K562 (cell line): ENCODE measurements at regions not wholly inside any gene's neighbourhood (a gene's known extent, or its start where the extent isn't known, plus 50 kb on each side); places are given as distances from the start of the nearest gene placed in this dataset.
A peak's percentile ranks its signal among the peaks of the same experiment; 100 is the strongest.

ENCODE experiments used
- ATAC-seq: fragments of 200-7000 bp; cut with Tn5 transposase; 3 replicates; pipeline ENCODE4 v1.9.1; 2020; ENCODE audit warnings: moderate library complexity
- BruUV-seq: library from RNA; stranded (reverse); fragments of 400-500 nt; replicated peaks from 2 replicates; lab custom pipeline; 2021; lab: Mats Ljungman, UMichigan
- CTCF ChIA-PET: fragments of 300-600 bp; formaldehyde crosslinking; extraction: SDS; loops from one replicate; lab custom pipeline; 2021; ENCODE audit warnings: low intra/inter-chr PET ratio; lab: Yijun Ruan, JAX
- POLR2A ChIA-PET: fragments of 300-600, 350-650 bp; sonication (Branson Sonifier 250); formaldehyde crosslinking; extraction: SDS; loops from one replicate; lab custom pipeline; 2021; ENCODE audit warnings: antibody characterized with exemption, inconsistent platforms; lab: Yijun Ruan, JAX
- DNase-seq, 4 experiments: peaks; one replicate each; pipeline versions ENCODE4 v3.0.0 to v3.0.0-alpha.2; 2011 to 2018; ENCODE audit warnings: low spot score in 3 of 4, mixed read lengths in 3 of 4; ENCODE audit errors: extremely low read depth in 1 of 4
- FAIRE-seq: peaks from 2 replicates; lab custom pipeline; 2011; peaks lifted over from hg19 to GRCh38; lab: Jason Lieb, UNC
- H2AFZ ChIP-seq: 2 replicates; pipeline ENCODE4 v1.6.0; 2011; ENCODE audit warnings: low read depth, low read length, control low read depth, inconsistent platforms
- H3K27ac ChIP-seq: fragments of 200-600 bp; 3 replicates; pipeline ENCODE4 v1.8.0; 2011; ENCODE audit warnings: low read depth, mild to moderate bottlenecking, control low read depth, inconsistent platforms, low read length, moderate library complexity, mixed read lengths; ENCODE audit errors: extremely low read depth
- H3K27me3 ChIP-seq, 2 experiments: fragments of 300-600 bp in 1 of 2; 2 replicates in 1 of 2; 3 replicates in 1 of 2; pipeline versions ENCODE4 v1.6.0 to v1.8.0; 2011; ENCODE audit warnings: inconsistent platforms in 2 of 2, low read length in 2 of 2, mild to moderate bottlenecking in 1 of 2, mixed read lengths in 1 of 2, moderate library complexity in 1 of 2; ENCODE audit not compliant: control insufficient read depth in 2 of 2, insufficient read depth in 2 of 2
- H3K36me3 ChIP-seq: fragments of 300-600 bp; 3 replicates; pipeline ENCODE4 v1.8.0; 2011; ENCODE audit warnings: mild to moderate bottlenecking, low read length, inconsistent platforms; ENCODE audit not compliant: control insufficient read depth, insufficient read depth
- H3K4me1 ChIP-seq, 2 experiments: fragments of 200-600 bp in 1 of 2; replicated peaks in 1 of 2; 2 replicates in 1 of 2; 3 replicates in 1 of 2; pipeline versions ENCODE4 v1.5.1 to v1.8.0; 2011; ENCODE audit warnings: inconsistent platforms in 2 of 2, low read length in 2 of 2, mild to moderate bottlenecking in 1 of 2, mixed read lengths in 1 of 2, moderate library complexity in 1 of 2; ENCODE audit not compliant: control insufficient read depth in 2 of 2, insufficient read depth in 2 of 2
- H3K4me2 ChIP-seq: 2 replicates; pipeline ENCODE4 v1.6.1; 2011; ENCODE audit warnings: low read length, control low read depth, inconsistent platforms, mixed read lengths; ENCODE audit not compliant: insufficient read depth
- H3K4me3 ChIP-seq: fragments of 200-600 bp; sonication (generic), shearing (Covaris generic); 2 replicates; pipeline ENCODE4 v1.5.1; 2016; ENCODE audit warnings: control low read depth, inconsistent platforms
- H3K79me2 ChIP-seq: fragments of 200-600 bp; 3 replicates; pipeline ENCODE4 v1.8.0; 2011; ENCODE audit warnings: low read length, inconsistent platforms; ENCODE audit not compliant: control insufficient read depth, insufficient read depth
- H3K9ac ChIP-seq, 2 experiments: 2 replicates each; pipeline versions ENCODE4 v1.6.0 to v1.6.1; 2011; ENCODE audit warnings: low read depth in 2 of 2, low read length in 2 of 2, control low read depth in 1 of 2, inconsistent platforms in 1 of 2, mild to moderate bottlenecking in 1 of 2, mixed read lengths in 1 of 2; ENCODE audit not compliant: insufficient read depth in 1 of 2
- H3K9me1 ChIP-seq: one replicate; pipeline ENCODE4 v1.6.0; 2011; ENCODE audit warnings: inconsistent platforms, mild to moderate bottlenecking, low read length, moderate library complexity; ENCODE audit not compliant: control insufficient read depth, insufficient read depth
- H3K9me3 ChIP-seq: replicated peaks from 2 replicates; pipeline ENCODE4 v1.5.1; 2011; ENCODE audit warnings: low read depth, low read length, inconsistent platforms; ENCODE audit not compliant: control insufficient read depth, insufficient read depth
- H4K20me1 ChIP-seq: replicated peaks from 2 replicates; pipeline ENCODE4 v1.6.1; 2011; ENCODE audit warnings: low read length, inconsistent platforms, mixed read lengths; ENCODE audit not compliant: control insufficient read depth, insufficient read depth
- C11orf30 ChIP-seq: fragments of 450-650 bp; IDR thresholded peaks from 2 replicates; pipeline ENCODE4 v1.6.1; 2016; ENCODE audit warnings: low read depth, mild to moderate bottlenecking
- CREBBP ChIP-seq: IDR thresholded peaks from one replicate; pipeline ENCODE4 v1.6.1; 2012; ENCODE audit warnings: low read depth, mild to moderate bottlenecking, control low read depth, inconsistent platforms, low read length
- DMBX1 ChIP-seq: fragments of 250-450 bp; sonication (Bioruptor Pico); IDR thresholded peaks from 2 replicates; pipeline ENCODE4 v1.8.0; 2022; ENCODE audit warnings: inconsistent platforms, mild to moderate bottlenecking, moderate library complexity, borderline replicate concordance
- DNMT1 ChIP-seq: fragments of 450-650 bp; IDR thresholded peaks from 2 replicates; pipeline ENCODE4 v1.6.1; 2016; ENCODE audit warnings: antibody characterized with exemption, mild to moderate bottlenecking
- ELF2 ChIP-seq: fragments of 250-450 bp; sonication (Bioruptor Pico); IDR thresholded peaks from 2 replicates; pipeline ENCODE4 v1.5.0; 2021; ENCODE audit warnings: mild to moderate bottlenecking
- ESRRB ChIP-seq: fragments of 250-450 bp; sonication (Bioruptor Pico); IDR thresholded peaks from 2 replicates; pipeline ENCODE4 v1.5.0; 2020; ENCODE audit warnings: mild to moderate bottlenecking, moderate library complexity, borderline replicate concordance
- HLTF ChIP-seq: fragments of 450-650 bp; IDR thresholded peaks from 2 replicates; pipeline ENCODE4 v1.6.1; 2016
- HNRNPK ChIP-seq: fragments of 200-400 bp; formaldehyde crosslinking; IDR thresholded peaks from one replicate; pipeline ENCODE4 v1.6.1; 2018; ENCODE audit warnings: mild to moderate bottlenecking, low read depth, low read length; ENCODE audit not compliant: poor library complexity, severe bottlenecking
- MCM5 ChIP-seq: fragments of 450-650 bp; IDR thresholded peaks from 2 replicates; pipeline ENCODE4 v1.6.1; 2016; ENCODE audit warnings: low read depth
- MTF1 ChIP-seq: fragments of 250-450 bp; sonication (Bioruptor Pico); IDR thresholded peaks from 2 replicates; pipeline ENCODE4 v1.9.0; 2021; ENCODE audit warnings: moderate library complexity, mild to moderate bottlenecking, inconsistent platforms, borderline replicate concordance
- NCOA6 ChIP-seq: fragments of 450-650 bp; IDR thresholded peaks from 2 replicates; pipeline ENCODE4 v1.6.1; 2017; ENCODE audit warnings: mild to moderate bottlenecking
- SIN3A ChIP-seq, 2 experiments: fragments of 150-350 bp in 1 of 2; IDR thresholded peaks; 2 replicates each; pipeline ENCODE4 v1.6.1; 2011 to 2016; ENCODE audit warnings: borderline replicate concordance in 2 of 2, low read depth in 2 of 2, low read length in 2 of 2, mild to moderate bottlenecking in 2 of 2, moderate library complexity in 2 of 2; ENCODE audit not compliant: control insufficient read depth in 1 of 2
- STAT6 ChIP-seq: sonication (generic); formaldehyde crosslinking; IDR thresholded peaks from 2 replicates; pipeline ENCODE4 v1.8.1; 2023; ENCODE audit warnings: mild to moderate bottlenecking, missing genetic modification reagents
- TBL1XR1 ChIP-seq, 2 experiments: IDR thresholded peaks; 2 replicates each; pipeline ENCODE4 v1.6.1; 2012; ENCODE audit warnings: improper control_type of control experiment in 2 of 2, low read length in 2 of 2, mild to moderate bottlenecking in 1 of 2
- TFE3 ChIP-seq: fragments of 450-650 bp; formaldehyde crosslinking; IDR thresholded peaks from 2 replicates; pipeline ENCODE4 v1.4.0; 2020; ENCODE audit warnings: mild to moderate bottlenecking, mixed read lengths
- ZNF197 ChIP-seq: fragments of 200-800 bp; sonication (Bioruptor generic); IDR thresholded peaks from 2 replicates; pipeline ENCODE4 v1.6.1; 2016; ENCODE audit warnings: low read depth, missing genetic modification characterization, missing compliant biosample characterization
- ZNF316 ChIP-seq: fragments of 450-650 bp; IDR thresholded peaks from 2 replicates; pipeline ENCODE4 v1.6.1; 2016
- ZNF384 ChIP-seq: IDR thresholded peaks from 2 replicates; pipeline ENCODE4 v1.6.1; 2012; ENCODE audit warnings: low read depth, low read length, improper control_type of control experiment
- WGBS: fragments of 100-300 bp; shearing (Covaris generic); methylation state at CpG from one replicate; pipeline ENCODE4 v1.1.6; 2016; ENCODE audit warnings: low coverage, mixed read lengths; ENCODE audit not compliant: insufficient coverage; ENCODE audit errors: missing lambda C conversion rate; 5-methylcytosine and 5-hydroxymethylcytosine counted together
- in situ Hi-C: fragments of 300-500 bp; cut with MboI; formaldehyde crosslinking; loops from 4 replicates; pipeline ENCODE4 v1.15.0; 2018; ENCODE audit warnings: inconsistent platforms, mixed read lengths
- intact Hi-C: fragments of 100-400 bp; cut with micrococcal nuclease; formaldehyde crosslinking; loops from 2 replicates; pipeline ENCODE4 v1.14.2; 2022

- CTCF ChIA-PET, result no interaction called here
- no peak for DNase-seq
- ATAC-seq, result peak; percentile 57
- TF ChIP-seq ZNF316 (peak; percentile 68; the same call in 1 of the 2 replicates), DMBX1 (CRISPR knock-in tag) (no peak), ZNF197 (CRISPR knock-in tag) (no peak), MTF1 (CRISPR knock-in tag) (no peak), MCM5 (no peak), HNRNPK (no peak), HLTF (no peak), ELF2 (CRISPR knock-in tag) (no peak), SIN3A (IDR thresholded peaks at IDR 0.05; ENCODE audit: borderline replicate concordance in 2 of 2, control insufficient read depth in 1 of 2, low read depth in 2 of 2, low read length in 2 of 2) (no peak), ZNF384 (no peak), C11orf30 (peak; percentile 24; the same call in 1 of the 2 replicates), TBL1XR1 (IDR thresholded peaks at IDR 0.05; ENCODE audit: low read length in 2 of 2) (no peak), STAT6 (no peak), DNMT1 (no peak), ESRRB (no peak), TFE3 (CRISPR knock-in tag) (no peak), NCOA6 (no peak), CREBBP (no peak)
- intact Hi-C loops, result no loop called here
- in situ Hi-C loops, result no loop called here
- POLR2A ChIA-PET, result no interaction called here
- Histone ChIP-seq H3K9me1 (no peaks in the 10 kb centered on the region), H3K79me2 (no peaks in the 10 kb centered on the region), H3K9me3 (no peaks in the 10 kb centered on the region), H4K20me1 (no peaks in the 10 kb centered on the region), H3K4me3 (no peak overlapping the region), H3K27me3 (no peaks in the 10 kb centered on the region), H3K27ac (no peak overlapping the region), H3K9ac (no peak overlapping the region), H3K4me1 (peaks cover 0 to 3% of the 10 kb centered on the region in 2 experiments; a peak in 2 of 5 replicates), H3K36me3 (no peaks in the 10 kb centered on the region), H2AFZ (peak overlapping the region; percentile 66), H3K4me2 (no peak overlapping the region)
- BruUV-seq, result no TSS peak
- WGBS, result 73% methylated on average over 5 of the region's 5 CpGs
- FAIRE-seq, result peak; percentile 19
Observed at GRCh38 chr4:123339507-123340380, 56.9 kb upstream of the SPRY1 start.
